Hepatocyte (in vitro differentiated cells): ENCODE measurements at regions not wholly inside any gene's neighbourhood (a gene's known extent, or its start where the extent isn't known, plus 50 kb on each side); places are given as distances from the start of the nearest gene placed in this dataset.

Source experiments
- DNase-seq: peaks from one replicate; pipeline ENCODE4 v3.0.0-alpha.2; 2016; ENCODE audit warnings: low spot score
- H2AFZ ChIP-seq: fragments of 200-600 bp; sonication (generic); 2 replicates; pipeline ENCODE4 v1.6.0; 2016; ENCODE audit warnings: antibody characterized with exemption, mild to moderate bottlenecking
- H3K27ac ChIP-seq: fragments of 200-600 bp; sonication (generic); 2 replicates; pipeline ENCODE4 v1.5.1; 2016; ENCODE audit warnings: mild to moderate bottlenecking
- H3K27me3 ChIP-seq: fragments of 200-600 bp; sonication (generic); 2 replicates; pipeline ENCODE4 v1.6.1; 2016
- H3K36me3 ChIP-seq: fragments of 200-600 bp; sonication (generic); replicated peaks from 2 replicates; pipeline ENCODE4 v1.5.1; 2016; ENCODE audit warnings: low read depth; ENCODE audit not compliant: insufficient read depth
- H3K4me1 ChIP-seq: fragments of 200-600 bp; sonication (generic); 2 replicates; pipeline ENCODE4 v1.5.1; 2016; ENCODE audit warnings: mild to moderate bottlenecking, moderate library complexity; ENCODE audit not compliant: insufficient read depth
- H3K4me2 ChIP-seq: fragments of 200-600 bp; sonication (generic); 2 replicates; pipeline ENCODE4 v1.6.0; 2016
- H3K4me3 ChIP-seq: fragments of 200-600 bp; sonication (generic); 2 replicates; pipeline ENCODE4 v1.5.1; 2016; ENCODE audit warnings: mild to moderate bottlenecking
- H3K79me2 ChIP-seq: fragments of 200-600 bp; sonication (generic); 2 replicates; pipeline ENCODE4 v1.6.0; 2017; ENCODE audit warnings: mild to moderate bottlenecking
- H3K9me2 ChIP-seq: fragments of 200-600 bp; sonication (generic); replicated peaks from 2 replicates; pipeline ENCODE4 v1.6.0; 2017; ENCODE audit warnings: mild to moderate bottlenecking; ENCODE audit not compliant: insufficient read depth
- H3K9me3 ChIP-seq: fragments of 200-600 bp; sonication (generic); 2 replicates; pipeline ENCODE4 v1.5.1; 2016; ENCODE audit warnings: low read depth, mild to moderate bottlenecking
- H4K20me1 ChIP-seq: fragments of 200-600 bp; sonication (generic); 2 replicates; pipeline ENCODE4 v1.6.0; 2016; ENCODE audit warnings: mild to moderate bottlenecking; ENCODE audit not compliant: insufficient read depth, poor library complexity, severe bottlenecking
- EZH2 ChIP-seq: fragments of 200-600 bp; sonication (generic); IDR thresholded peaks from 2 replicates; pipeline ENCODE4 v1.6.1; 2016; ENCODE audit warnings: antibody characterized with exemption, mild to moderate bottlenecking, borderline replicate concordance
- EZH2phosphoT487 ChIP-seq: fragments of 200-600 bp; sonication (generic); IDR thresholded peaks from one replicate; pipeline ENCODE4 v1.6.1; 2018; ENCODE audit warnings: antibody characterized with exemption, mild to moderate bottlenecking, low read depth, moderate library complexity; ENCODE audit not compliant: unreplicated experiment, severe bottlenecking
- WGBS: methylation state at CpG from one replicate; pipeline ENCODE4 v1.1.6; 2016; ENCODE audit warnings: low lambda C conversion rate; ENCODE audit errors: missing lambda C conversion rate; 5-methylcytosine and 5-hydroxymethylcytosine counted together
- TF ChIP-seq, protein P1 (sequence below): fragments of 200-600 bp; sonication (generic); IDR thresholded peaks from 2 replicates; pipeline ENCODE4 v1.5.1; 2016; ENCODE audit warnings: antibody characterized with exemption, mild to moderate bottlenecking; ENCODE audit not compliant: poor library complexity

DNA sequence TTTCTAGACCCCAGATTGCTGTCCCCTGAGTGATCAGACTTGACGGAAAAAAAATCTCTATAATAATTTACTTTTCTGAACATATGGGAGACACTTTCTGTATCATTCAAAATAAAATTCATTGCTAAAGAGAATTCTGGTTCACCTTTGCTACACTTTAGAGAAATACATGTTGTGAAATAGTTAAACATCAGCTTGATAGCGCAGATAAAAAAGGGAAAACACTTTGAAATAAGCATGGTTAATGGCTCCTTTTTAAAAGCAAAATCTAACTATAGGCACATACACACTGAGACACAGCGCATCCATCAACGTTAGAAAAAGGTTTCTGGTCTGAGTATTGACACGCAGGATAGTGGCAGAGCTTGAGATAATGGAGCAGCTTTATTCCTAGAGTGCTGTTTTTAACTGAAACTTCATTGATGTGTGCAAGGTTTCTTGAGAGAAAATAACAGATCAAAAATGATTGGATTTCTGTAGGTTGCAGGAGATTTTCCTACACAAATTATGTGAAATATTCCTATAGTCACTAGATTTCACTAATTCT is 341.2 kb downstream of the MZT1 start:
- Histone ChIP-seq H3K36me3 (no peaks in the 10 kb centered on the region), H3K4me2 (no peak overlapping the region), H3K4me3 (no peak overlapping the region), H3K9me3 (no peaks in the 10 kb centered on the region), H3K9me2 (no peaks in the 10 kb centered on the region), H3K27ac (no peak overlapping the region), H3K79me2 (no peaks in the 10 kb centered on the region), H2AFZ (no peak overlapping the region), H3K4me1 (no peaks in the 10 kb centered on the region), H3K27me3 (no peaks in the 10 kb centered on the region), H4K20me1 (no peaks in the 10 kb centered on the region)
- no peak for DNase-seq
- no peak for TF ChIP-seq EZH2phosphoT487
- TF ChIP-seq, protein P1, sequence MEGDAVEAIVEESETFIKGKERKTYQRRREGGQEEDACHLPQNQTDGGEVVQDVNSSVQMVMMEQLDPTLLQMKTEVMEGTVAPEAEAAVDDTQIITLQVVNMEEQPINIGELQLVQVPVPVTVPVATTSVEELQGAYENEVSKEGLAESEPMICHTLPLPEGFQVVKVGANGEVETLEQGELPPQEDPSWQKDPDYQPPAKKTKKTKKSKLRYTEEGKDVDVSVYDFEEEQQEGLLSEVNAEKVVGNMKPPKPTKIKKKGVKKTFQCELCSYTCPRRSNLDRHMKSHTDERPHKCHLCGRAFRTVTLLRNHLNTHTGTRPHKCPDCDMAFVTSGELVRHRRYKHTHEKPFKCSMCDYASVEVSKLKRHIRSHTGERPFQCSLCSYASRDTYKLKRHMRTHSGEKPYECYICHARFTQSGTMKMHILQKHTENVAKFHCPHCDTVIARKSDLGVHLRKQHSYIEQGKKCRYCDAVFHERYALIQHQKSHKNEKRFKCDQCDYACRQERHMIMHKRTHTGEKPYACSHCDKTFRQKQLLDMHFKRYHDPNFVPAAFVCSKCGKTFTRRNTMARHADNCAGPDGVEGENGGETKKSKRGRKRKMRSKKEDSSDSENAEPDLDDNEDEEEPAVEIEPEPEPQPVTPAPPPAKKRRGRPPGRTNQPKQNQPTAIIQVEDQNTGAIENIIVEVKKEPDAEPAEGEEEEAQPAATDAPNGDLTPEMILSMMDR: no peak
- TF ChIP-seq EZH2: no peak
- WGBS: 82% methylated on average over 5 of the region's 5 CpGs

DNA sequence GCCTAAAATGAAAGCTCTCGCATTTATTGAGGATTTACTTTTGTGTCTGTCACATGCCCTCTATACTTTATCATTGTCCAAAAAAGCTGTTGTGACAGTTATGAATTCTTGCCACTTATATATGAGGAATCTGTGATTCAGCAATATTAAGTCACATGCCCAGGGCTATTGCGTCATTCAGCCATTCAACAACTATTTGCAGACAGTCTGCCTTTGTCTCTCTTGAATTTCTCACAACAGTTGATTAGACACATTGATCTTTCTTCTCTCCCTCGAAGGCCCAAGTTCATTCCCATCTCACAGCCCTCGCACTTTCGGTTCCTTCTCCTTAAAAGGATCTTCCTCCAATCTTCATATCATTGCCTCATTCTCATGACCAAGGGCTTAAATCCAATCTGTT is 342.6 kb downstream of the MZT1 start:
- Histone ChIP-seq H3K27me3 (no peaks in the 10 kb centered on the region), H3K4me1 (no peaks in the 10 kb centered on the region), H3K36me3 (no peaks in the 10 kb centered on the region), H2AFZ (no peak overlapping the region), H3K9me3 (no peaks in the 10 kb centered on the region), H3K4me3 (no peak overlapping the region), H3K27ac (no peak overlapping the region), H3K79me2 (no peaks in the 10 kb centered on the region), H3K9me2 (no peaks in the 10 kb centered on the region), H3K4me2 (no peak overlapping the region), H4K20me1 (no peaks in the 10 kb centered on the region)
- TF ChIP-seq, protein P1: no peak
- TF ChIP-seq EZH2phosphoT487 (no peak), EZH2 (no peak)
- 91% methylated on average over 5 of the region's 5 CpGs for WGBS
- peak; percentile 13 for DNase-seq

DNA sequence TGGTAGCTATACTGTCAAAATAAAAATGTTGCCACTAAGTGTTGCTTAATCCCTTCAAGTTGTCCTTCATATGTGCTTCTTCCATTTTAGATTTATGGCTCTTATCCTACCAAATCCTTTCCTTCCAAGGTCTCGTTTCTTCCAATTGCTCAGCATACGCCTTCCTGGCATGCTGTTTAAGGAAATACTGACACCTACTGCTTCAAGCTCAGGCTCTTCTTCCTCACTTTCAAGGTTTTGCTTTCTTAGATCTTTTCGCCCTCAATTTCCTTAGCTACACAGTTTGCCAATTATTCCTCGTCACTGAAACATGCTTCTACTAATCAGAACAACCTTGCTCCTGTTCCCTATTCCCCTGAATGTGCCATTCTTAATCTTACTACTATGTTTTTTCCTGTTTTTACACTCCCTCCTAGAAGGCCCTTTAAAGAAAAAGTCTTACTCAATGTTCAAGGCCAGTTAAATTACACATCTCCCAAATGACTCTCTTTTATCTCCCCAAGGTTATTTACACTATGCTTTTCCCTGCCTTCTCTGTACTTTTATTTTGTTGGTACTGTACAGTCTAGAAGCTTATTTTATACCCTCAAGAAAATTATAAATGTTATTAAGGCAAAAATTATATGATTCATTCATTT is 343.1 kb downstream of the MZT1 start:
- Histone ChIP-seq H2AFZ (peak overlapping the region; percentile 3), H3K9me3 (no peaks in the 10 kb centered on the region), H3K4me2 (no peak overlapping the region), H3K4me3 (no peak overlapping the region), H3K27me3 (no peaks in the 10 kb centered on the region), H3K4me1 (no peaks in the 10 kb centered on the region), H3K79me2 (no peaks in the 10 kb centered on the region), H3K27ac (no peak overlapping the region), H3K9me2 (no peaks in the 10 kb centered on the region), H3K36me3 (no peaks in the 10 kb centered on the region), H4K20me1 (no peaks in the 10 kb centered on the region)
- DNase-seq: no peak
- 80% methylated on average over 4 of the region's 4 CpGs for WGBS
- TF ChIP-seq, protein P1: no peak
- no peak for TF ChIP-seq EZH2phosphoT487
- no peak for TF ChIP-seq EZH2
